Thoracic aorta (tissue), 2 donors: ENCODE measurements at regions not wholly inside any gene's neighbourhood (a gene's known extent, or its start where the extent isn't known, plus 50 kb on each side); places are given as distances from the start of the nearest gene placed in this dataset.

Source experiments
- ATAC-seq: fragments of 150-250 bp; one replicate; pipeline ENCODE4 v1.8.0; 2017; ENCODE audit warnings: low read depth; ENCODE audit not compliant: insufficient number of reproducible peaks, low FRiP score
- DNase-seq: peaks from one replicate; pipeline ENCODE4 v3.0.0-alpha.2; 2020; ENCODE audit warnings: low spot score
- H3K27ac ChIP-seq, 2 donors: fragments of 200-600 bp; sonication (generic); 1 replicate in 1 of 2; 2 replicates in 1 of 2; pipeline ENCODE4 v1.5.1; 2016; ENCODE audit warnings: mild to moderate bottlenecking in 2 of 2, moderate library complexity in 2 of 2
- H3K27me3 ChIP-seq: fragments of 200-600 bp; sonication (generic); replicated peaks from 2 replicates; pipeline ENCODE4 v1.6.0; 2016; ENCODE audit warnings: mild to moderate bottlenecking; ENCODE audit not compliant: insufficient read depth
- H3K36me3 ChIP-seq: fragments of 200-600 bp; sonication (generic); one replicate; pipeline ENCODE4 v1.5.1; 2016
- H3K4me1 ChIP-seq, 2 donors: fragments of 200-600 bp; sonication (generic); 1 replicate in 1 of 2; 2 replicates in 1 of 2; pipeline versions ENCODE4 v1.5.1 to v1.6.0; 2016; ENCODE audit warnings: low read depth in 2 of 2, mild to moderate bottlenecking in 1 of 2; ENCODE audit not compliant: control insufficient read depth in 1 of 2
- H3K4me3 ChIP-seq: fragments of 200-600 bp; sonication (generic); 2 replicates; pipeline ENCODE4 v1.5.1; 2016; ENCODE audit warnings: mild to moderate bottlenecking
- H3K9me3 ChIP-seq: fragments of 200-600 bp; sonication (generic); 2 replicates; pipeline ENCODE4 v1.5.1; 2016
- TF ChIP-seq, protein P1 (sequence below): fragments of 200-600 bp; sonication (generic); IDR thresholded peaks from one replicate; pipeline ENCODE4 v1.5.1; 2019; ENCODE audit warnings: antibody characterized with exemption

DNA sequence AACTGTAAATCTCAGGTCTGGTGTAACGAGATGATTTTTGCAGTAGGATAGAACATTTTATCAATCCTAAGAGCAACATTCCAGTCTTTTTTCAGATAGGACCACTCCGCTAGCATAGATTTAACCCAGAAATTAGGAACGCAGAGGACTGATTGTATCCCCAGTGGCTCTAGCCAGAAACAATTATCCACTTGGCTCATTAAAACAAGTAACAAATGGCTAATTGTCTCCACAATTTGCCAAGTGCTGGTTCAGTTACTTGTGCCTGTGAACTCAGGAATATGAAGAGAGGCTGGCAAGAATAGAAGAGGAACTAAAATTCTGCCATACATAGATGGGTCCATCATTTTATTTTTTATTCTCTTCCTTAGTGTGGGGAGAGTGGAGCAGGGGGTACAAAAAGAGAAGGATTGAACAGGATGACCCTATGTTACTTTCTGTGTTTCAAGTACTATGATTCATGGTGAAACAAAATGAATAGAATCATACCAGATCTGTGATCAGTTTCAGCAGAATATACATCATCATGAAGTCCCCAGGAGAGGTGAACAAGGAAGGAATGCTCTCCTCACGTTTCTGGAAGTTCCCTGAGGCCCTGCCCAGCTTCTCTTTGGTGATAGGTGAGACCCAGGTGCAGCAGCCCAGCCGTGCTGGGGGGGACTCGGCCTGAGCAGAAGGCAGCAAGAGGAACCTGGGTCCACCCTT, 121.6 kb downstream of the ARL4C start:
- no peak for DNase-seq
- Histone ChIP-seq H3K36me3 (no peaks in the 10 kb centered on the region), H3K4me3 (no peak overlapping the region), H3K27me3 (no peaks in the 10 kb centered on the region), H3K27ac (no peak overlapping the region), H3K9me3 (no peaks in the 10 kb centered on the region), H3K4me1 (no peaks in the 10 kb centered on the region)
- ATAC-seq = no peak
- TF ChIP-seq, protein P1, sequence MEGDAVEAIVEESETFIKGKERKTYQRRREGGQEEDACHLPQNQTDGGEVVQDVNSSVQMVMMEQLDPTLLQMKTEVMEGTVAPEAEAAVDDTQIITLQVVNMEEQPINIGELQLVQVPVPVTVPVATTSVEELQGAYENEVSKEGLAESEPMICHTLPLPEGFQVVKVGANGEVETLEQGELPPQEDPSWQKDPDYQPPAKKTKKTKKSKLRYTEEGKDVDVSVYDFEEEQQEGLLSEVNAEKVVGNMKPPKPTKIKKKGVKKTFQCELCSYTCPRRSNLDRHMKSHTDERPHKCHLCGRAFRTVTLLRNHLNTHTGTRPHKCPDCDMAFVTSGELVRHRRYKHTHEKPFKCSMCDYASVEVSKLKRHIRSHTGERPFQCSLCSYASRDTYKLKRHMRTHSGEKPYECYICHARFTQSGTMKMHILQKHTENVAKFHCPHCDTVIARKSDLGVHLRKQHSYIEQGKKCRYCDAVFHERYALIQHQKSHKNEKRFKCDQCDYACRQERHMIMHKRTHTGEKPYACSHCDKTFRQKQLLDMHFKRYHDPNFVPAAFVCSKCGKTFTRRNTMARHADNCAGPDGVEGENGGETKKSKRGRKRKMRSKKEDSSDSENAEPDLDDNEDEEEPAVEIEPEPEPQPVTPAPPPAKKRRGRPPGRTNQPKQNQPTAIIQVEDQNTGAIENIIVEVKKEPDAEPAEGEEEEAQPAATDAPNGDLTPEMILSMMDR = no peak

DNA sequence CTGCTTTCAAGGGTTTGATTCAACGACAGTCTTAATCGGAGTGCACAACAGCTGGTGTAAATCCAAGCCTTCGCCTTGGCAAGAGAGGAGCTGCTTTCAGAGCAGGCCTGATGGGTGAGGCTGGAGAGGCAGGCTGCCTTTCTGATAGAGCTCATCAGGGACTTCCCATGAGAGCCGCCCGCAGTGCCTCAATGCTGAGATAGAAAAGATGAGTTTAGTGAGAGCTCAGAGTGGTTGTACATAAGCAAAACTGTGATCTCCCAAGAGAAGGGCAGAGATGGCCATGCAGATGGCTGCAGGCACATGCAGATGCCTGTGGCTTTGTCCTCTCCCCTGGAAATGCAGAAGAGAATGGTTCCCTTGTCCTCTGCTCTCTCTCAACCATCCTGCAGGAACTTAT, 122.1 kb downstream of the ARL4C start:
- H3K36me3 ChIP-seq = no peaks in the 10 kb centered on the region

DNA sequence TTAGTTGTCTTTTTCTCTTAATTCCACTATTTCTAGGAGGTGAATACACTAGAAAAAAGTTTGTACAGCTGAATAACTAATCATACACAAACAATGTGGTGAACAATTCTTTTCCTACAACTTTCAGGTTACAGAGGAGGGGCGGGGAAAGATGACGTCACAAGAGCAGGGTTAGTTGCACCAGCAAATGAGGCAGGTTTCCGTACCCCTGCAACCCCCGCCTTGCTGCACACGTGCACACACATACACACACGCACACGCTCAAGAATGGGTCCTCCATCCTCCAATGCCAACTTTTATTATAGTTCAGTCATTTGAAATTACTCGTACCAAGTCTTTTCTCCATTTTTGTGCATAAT, 122.8 kb downstream of the ARL4C start:
- DNase-seq (no peak), ATAC-seq (no peak)
- no peaks in the 10 kb centered on the region for H3K36me3 ChIP-seq
- H3K27ac ChIP-seq = no peak overlapping the region
- no peak overlapping the region for H3K4me3 ChIP-seq
- no peaks in the 10 kb centered on the region for H3K9me3 ChIP-seq
- no peaks in the 10 kb centered on the region for H3K4me1 ChIP-seq
- H3K27me3 ChIP-seq = no peaks in the 10 kb centered on the region
- TF ChIP-seq, protein P1 = no peak

More for the DNA sequence above, 122.1 kb downstream of the ARL4C start:
- H3K4me1 ChIP-seq = no peaks in the 10 kb centered on the region
- H3K27me3 ChIP-seq = no peaks in the 10 kb centered on the region
- ATAC-seq = no peak
- no peak overlapping the region for H3K4me3 ChIP-seq
- no peak overlapping the region for H3K27ac ChIP-seq
- TF ChIP-seq, protein P1 = no peak
- no peak for DNase-seq
- no peaks in the 10 kb centered on the region for H3K9me3 ChIP-seq

DNA sequence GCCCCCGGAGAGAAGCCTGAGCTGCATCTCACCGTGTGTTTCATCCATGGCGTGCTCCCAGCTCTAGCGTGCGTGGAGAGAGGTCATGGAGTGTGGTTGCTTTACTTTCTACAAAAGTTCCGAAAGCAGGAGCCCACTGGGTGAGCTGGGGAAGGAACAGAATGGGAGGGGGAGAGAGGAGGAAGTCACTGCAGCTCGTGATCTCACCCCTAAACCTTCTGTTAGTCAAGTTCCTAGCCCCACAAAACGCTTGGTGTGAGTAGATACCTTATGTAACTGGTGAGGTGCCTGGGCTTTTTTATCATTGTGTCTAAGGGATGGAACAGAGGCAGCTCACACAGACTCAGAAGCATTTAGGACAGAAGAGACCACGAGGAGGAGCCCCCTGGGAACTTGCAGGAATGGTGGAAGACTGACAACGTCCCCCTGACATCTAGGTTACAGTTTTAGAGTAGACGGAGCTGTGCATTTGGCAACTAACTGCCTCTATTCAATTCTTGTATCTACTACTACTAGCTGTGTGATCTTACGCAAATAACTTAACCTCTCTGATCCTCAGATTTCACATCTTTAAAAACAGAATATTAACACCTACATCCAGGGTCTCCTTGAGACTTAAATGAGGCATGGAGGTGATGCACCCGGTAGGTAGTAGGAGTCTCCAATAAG, 123.3 kb downstream of the ARL4C start:
- Histone ChIP-seq H3K27me3 (no peaks in the 10 kb centered on the region), H3K4me3 (no peak overlapping the region), H3K4me1 (no peaks in the 10 kb centered on the region), H3K27ac (no peak overlapping the region), H3K36me3 (no peaks in the 10 kb centered on the region), H3K9me3 (no peaks in the 10 kb centered on the region)
- TF ChIP-seq, protein P1 = no peak
- DNase-seq (no peak), ATAC-seq (no peak)

DNA sequence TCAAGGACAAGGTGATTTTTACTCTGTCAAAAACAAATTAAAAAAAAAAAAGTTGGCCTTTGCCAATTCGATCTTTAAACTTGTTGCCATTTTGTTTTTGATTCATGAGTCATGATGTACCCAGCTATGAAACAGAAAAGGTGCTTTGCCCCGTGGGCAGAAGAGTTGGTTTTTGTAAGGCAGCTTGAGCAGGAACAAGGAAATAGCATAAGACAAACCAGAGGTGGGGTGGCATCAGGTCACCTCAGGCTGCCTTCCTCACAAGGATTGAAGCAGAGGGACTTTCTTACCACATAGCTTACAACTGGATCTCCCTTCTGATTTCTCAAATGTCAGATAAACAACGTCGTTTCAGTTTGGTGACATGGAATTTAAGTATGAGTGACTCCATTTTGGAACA, 123.8 kb downstream of the ARL4C start:
- Histone ChIP-seq H3K27me3 (no peaks in the 10 kb centered on the region), H3K9me3 (no peaks in the 10 kb centered on the region), H3K4me1 (no peaks in the 10 kb centered on the region), H3K36me3 (no peaks in the 10 kb centered on the region), H3K27ac (no peak overlapping the region), H3K4me3 (no peak overlapping the region)
- TF ChIP-seq, protein P1 = no peak
- ATAC-seq (no peak), DNase-seq (no peak)
